Muscle layer of colon (tissue), 2 donors: ENCODE measurements at regions not wholly inside any gene's neighbourhood (a gene's known extent, or its start where the extent isn't known, plus 50 kb on each side); places are given as distances from the start of the nearest gene placed in this dataset.

Source experiments
- H3K27ac ChIP-seq: one replicate; pipeline ENCODE4 v1.7.0; 2013; ENCODE audit warnings: low read depth, mild to moderate bottlenecking, low read length, moderate library complexity
- H3K27me3 ChIP-seq, 2 donors: one replicate each; pipeline ENCODE4 v1.7.0; 2013; ENCODE audit warnings: low read length in 2 of 2, mild to moderate bottlenecking in 2 of 2; ENCODE audit not compliant: insufficient read depth in 2 of 2, control insufficient read depth in 1 of 2
- H3K36me3 ChIP-seq: one replicate; pipeline ENCODE4 v1.7.0; 2013; ENCODE audit warnings: mild to moderate bottlenecking, low read length; ENCODE audit not compliant: insufficient read depth
- H3K4me1 ChIP-seq: one replicate; pipeline ENCODE4 v1.7.0; 2013; ENCODE audit warnings: mild to moderate bottlenecking, low read length; ENCODE audit not compliant: insufficient read depth
- H3K4me3 ChIP-seq, 2 donors: one replicate each; pipeline ENCODE4 v1.7.0; 2013; ENCODE audit warnings: low read length in 2 of 2, low read depth in 1 of 2, mild to moderate bottlenecking in 1 of 2, moderate library complexity in 1 of 2
- H3K9ac ChIP-seq: one replicate; pipeline ENCODE4 v1.7.0; 2013; ENCODE audit warnings: low read length
- H3K9me3 ChIP-seq: one replicate; pipeline ENCODE4 v1.7.0; 2013; ENCODE audit warnings: mild to moderate bottlenecking, low read length
- donor health status: abdominal sarcoma.
- donor health status: Adenocarcinoma of cecum.

DNA sequence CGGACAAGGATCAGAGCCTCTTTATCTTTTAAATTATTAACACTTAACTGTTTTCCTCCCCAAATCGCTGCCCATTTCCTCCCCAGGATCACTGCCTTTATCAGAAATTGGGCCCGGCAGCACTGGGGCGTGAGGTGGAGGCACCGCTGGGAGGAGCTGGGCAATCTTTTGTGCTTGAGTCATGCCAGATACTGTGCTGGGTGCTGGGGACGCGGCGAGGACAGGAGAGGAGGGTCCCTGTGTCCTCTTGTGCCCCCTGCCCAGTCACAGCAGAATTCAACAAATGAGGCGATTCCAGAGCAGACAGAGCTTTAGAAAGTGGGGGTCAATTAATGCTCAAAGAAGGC, 347.8 kb downstream of the ZNF536 start:
- H3K4me3 ChIP-seq: peak overlapping the region; percentile 56 to 73
- no peaks in the 10 kb centered on the region for H3K36me3 ChIP-seq
- H3K27ac ChIP-seq: peak overlapping the region; percentile 83
- no peaks in the 10 kb centered on the region for H3K9me3 ChIP-seq
- peak overlapping the region; percentile 68 for H3K9ac ChIP-seq
- H3K4me1 ChIP-seq: peaks cover 8% of the 10 kb centered on the region
- no peaks in the 10 kb centered on the region for H3K27me3 ChIP-seq

DNA sequence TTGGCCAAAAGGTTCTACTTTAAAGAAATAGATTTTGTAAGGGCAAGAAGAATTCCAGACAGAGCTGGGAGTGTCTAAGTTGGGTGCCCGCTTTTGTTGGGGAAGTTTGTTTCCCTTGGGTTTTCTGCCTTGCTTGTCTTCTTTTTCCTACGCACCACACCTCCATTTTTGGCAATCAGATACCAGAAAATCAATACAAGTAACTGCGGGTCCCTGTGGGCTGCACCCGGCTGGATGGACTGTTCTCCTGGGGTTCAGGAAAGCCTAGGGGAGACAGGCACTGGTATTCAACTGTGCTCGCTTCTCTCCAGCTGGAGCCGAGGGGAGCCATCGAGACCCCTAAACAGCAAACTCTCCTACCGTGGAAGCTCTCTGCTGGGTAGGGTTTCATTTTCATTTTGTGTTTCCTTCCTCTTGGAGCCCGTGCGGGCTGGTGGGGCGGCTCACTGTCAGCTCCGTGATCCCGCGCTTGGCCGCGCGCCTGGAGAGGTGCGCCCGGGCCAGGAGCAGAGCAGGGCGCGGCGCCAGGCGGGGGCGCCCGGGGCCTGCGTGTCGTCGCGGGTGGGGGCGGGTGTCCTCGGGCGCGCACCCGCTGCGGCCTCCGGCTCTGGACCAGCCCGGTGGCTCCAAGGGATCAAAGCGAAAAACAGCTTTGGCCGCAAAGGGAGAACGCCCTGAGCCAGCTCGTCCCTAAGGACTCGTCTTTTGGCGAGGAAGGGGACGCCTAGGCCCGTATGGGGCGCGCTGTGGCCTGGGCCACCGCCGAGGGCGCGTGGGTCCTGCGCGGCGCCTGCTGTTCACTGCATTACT, 347.2 kb downstream of the ZNF536 start:
- Histone ChIP-seq H3K4me1 (peaks cover 8% of the 10 kb centered on the region), H3K4me3 (peak overlapping the region; percentile 56 to 73), H3K36me3 (no peaks in the 10 kb centered on the region), H3K27ac (peak overlapping the region; percentile 83), H3K9me3 (no peaks in the 10 kb centered on the region), H3K9ac (peak overlapping the region; percentile 68), H3K27me3 (no peaks in the 10 kb centered on the region)

DNA sequence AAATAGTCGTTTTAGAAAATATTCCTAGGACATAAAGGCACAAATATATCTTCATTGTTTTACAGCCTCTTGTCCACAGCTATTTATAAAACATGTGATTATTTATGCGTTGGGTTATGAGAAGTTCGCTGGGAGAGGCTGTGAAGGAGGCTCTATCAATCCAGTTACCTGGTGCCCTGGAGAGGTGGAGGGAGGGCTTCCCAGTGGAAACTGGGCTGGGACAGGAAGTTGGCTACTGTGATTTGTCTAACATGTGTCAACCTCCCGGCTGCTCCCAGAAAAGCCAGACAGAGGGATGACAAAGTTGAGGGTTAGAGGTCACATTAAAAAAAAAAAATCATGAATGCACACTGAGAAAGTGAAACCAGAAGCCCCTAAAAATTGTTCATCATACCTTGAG, 346.5 kb downstream of the ZNF536 start:
- Histone ChIP-seq H3K27ac (peak overlapping the region; percentile 83), H3K9ac (peak overlapping the region; percentile 68), H3K4me3 (peak overlapping the region; percentile 56 to 73), H3K27me3 (no peaks in the 10 kb centered on the region), H3K4me1 (peaks cover 8% of the 10 kb centered on the region), H3K36me3 (no peaks in the 10 kb centered on the region), H3K9me3 (no peaks in the 10 kb centered on the region)

DNA sequence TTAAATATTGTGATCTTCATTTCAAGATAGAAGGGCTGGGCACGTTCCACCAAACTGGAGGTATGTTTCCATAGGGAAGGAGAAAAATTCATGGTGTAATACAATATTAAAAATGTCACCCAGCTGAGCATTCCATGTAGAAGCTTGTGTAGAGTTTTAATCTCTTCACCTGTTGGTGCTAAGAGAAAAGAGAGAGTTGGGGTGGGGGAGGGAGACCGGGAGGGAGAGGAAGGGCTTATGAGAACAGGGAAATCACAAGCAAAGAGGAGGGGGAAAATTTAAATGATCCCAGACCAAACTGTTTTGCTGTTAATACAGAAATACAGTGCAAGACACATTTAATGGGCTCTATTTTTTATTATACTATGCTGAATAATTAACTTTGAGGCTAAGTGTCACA, 345.8 kb downstream of the ZNF536 start:
- no peak overlapping the region for H3K9ac ChIP-seq
- H3K4me1 ChIP-seq: peaks cover 8% of the 10 kb centered on the region
- no peak overlapping the region for H3K4me3 ChIP-seq
- H3K36me3 ChIP-seq: no peaks in the 10 kb centered on the region
- H3K27ac ChIP-seq: peak overlapping the region; percentile 12
- no peaks in the 10 kb centered on the region for H3K9me3 ChIP-seq
- no peaks in the 10 kb centered on the region for H3K27me3 ChIP-seq

DNA sequence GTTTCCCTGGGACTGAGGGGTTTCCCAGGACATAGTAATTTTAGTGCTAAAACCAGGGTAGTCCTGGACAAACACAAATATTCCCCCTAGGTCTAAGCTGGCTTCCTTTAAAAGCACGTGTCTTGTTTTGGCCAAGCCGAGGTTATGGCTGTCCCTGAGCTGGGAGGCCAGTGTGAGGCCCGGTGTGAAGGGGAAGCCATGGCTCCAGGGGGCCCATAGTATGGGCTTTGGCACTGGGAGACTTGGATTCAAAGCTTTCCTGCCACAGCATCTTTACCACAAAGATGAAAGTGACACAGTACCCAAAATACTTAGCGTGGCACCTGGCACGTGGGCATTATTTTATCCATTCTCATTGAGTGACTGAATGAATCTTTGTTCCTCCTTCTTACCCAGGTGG, 345.2 kb downstream of the ZNF536 start:
- no peaks in the 10 kb centered on the region for H3K9me3 ChIP-seq
- H3K9ac ChIP-seq: no peak overlapping the region
- H3K36me3 ChIP-seq: no peaks in the 10 kb centered on the region
- no peak overlapping the region for H3K27ac ChIP-seq
- no peak overlapping the region for H3K4me3 ChIP-seq
- peaks cover 8% of the 10 kb centered on the region for H3K4me1 ChIP-seq
- H3K27me3 ChIP-seq: no peaks in the 10 kb centered on the region

DNA sequence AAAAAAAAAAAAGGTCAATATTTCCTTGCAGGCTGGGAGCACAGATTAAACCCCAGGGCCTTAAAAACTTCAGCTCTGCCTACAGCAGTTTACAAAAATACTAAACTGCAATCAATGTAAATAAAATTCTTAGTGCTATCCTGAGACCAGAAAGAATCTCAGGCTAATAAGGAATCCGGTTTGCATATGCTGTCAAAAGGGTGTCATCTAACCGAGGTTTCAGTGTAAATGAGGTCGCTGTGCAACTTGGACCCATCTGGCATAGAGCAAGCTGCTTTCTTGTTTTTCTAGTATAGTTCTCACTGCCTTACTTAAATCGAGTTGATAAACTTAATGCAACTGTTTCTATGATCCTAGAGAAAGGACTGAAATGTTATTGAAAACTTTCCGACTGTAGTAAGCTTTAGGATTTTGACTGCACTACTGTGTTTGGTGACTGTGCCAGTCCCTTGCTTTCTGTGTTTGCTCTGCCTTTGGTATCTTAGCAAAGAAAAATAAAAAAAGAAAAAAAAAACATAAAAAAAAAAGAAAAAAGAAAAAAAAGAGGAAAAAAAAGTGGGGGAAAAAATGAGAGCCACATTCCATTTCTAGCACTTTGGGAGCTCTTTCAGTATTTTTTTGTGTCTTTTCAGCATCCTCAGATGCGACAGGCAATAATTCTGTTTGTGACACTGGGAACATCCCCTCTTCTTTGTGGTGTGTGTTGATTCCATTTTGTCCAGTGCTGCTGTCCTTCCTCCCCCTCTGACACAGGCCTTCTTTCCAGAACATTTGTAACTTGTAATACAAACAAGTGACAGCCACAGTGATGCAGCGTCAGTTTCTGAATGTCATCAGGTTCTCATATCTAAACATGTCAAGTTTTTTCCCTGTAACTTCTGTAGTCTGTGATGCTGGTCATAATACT, 340.5 kb downstream of the ZNF536 start:
- Histone ChIP-seq H3K9ac (no peak overlapping the region), H3K27me3 (no peaks in the 10 kb centered on the region), H3K36me3 (no peaks in the 10 kb centered on the region), H3K9me3 (no peaks in the 10 kb centered on the region), H3K4me1 (no peaks in the 10 kb centered on the region), H3K27ac (no peak overlapping the region), H3K4me3 (no peak overlapping the region)

DNA sequence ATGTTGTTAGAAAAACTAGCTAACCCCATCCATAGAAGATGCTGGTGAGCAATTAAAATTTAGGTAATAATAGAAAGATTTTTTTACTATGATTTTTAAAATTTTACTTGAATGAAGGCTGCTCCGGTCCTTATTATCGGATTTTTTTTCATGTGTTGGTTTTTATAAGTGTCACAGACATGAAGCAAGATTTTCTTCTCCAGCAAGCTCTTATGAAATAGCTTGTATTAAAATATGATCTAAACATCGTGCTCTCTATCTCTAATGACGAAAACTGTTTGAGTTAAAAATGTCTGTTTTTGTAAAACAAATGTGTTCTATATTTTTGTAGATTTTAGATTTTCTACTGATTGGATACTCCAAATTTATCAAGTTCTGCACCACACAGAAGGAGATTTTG, 339.6 kb downstream of the ZNF536 start:
- no peaks in the 10 kb centered on the region for H3K27me3 ChIP-seq
- no peak overlapping the region for H3K4me3 ChIP-seq
- no peak overlapping the region for H3K9ac ChIP-seq
- no peak overlapping the region for H3K27ac ChIP-seq
- H3K4me1 ChIP-seq: no peaks in the 10 kb centered on the region
- no peaks in the 10 kb centered on the region for H3K36me3 ChIP-seq
- H3K9me3 ChIP-seq: no peaks in the 10 kb centered on the region

DNA sequence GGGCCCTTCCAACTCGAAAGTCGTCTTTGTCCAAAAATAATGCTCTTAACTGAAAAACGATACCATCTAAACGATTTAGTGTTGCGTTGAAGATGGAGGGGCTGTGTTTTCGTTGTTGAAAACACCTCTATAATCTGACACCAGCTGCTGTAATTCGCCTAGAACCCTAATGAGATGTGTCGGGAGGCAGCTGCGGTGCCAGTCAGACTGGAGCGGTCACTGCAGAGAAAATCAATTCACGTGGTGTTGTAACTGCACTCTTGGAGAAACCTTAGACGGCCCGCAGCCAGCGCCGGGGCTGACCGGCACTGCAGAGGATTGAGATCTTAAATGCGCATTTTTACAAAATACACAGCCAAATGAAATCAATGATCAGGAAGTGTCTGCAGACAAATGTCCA, 339.1 kb downstream of the ZNF536 start:
- H3K9me3 ChIP-seq: no peaks in the 10 kb centered on the region
- no peaks in the 10 kb centered on the region for H3K4me1 ChIP-seq
- H3K27ac ChIP-seq: no peak overlapping the region
- H3K4me3 ChIP-seq: no peak overlapping the region
- no peaks in the 10 kb centered on the region for H3K27me3 ChIP-seq
- H3K9ac ChIP-seq: no peak overlapping the region
- no peaks in the 10 kb centered on the region for H3K36me3 ChIP-seq

DNA sequence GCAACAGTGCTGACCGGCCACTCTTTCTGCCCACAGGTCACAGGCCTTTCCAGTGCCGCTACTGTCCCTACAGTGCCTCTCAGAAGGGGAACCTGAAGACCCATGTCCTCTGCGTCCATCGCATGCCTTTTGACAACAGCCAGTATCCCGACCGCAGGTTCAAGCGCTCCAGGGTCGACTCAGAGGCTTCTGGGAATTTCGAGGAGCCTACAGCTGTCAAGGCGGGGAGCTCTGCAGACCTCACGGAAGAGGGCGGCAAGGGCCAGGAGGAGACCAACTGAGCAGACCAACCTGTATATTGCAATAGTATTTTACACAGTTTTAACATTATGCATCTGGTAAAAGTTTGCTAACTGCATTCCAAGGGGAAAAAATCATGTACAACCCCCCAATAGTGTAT, 338.5 kb downstream of the ZNF536 start:
- Histone ChIP-seq H3K4me3 (no peak overlapping the region), H3K36me3 (no peaks in the 10 kb centered on the region)

DNA sequence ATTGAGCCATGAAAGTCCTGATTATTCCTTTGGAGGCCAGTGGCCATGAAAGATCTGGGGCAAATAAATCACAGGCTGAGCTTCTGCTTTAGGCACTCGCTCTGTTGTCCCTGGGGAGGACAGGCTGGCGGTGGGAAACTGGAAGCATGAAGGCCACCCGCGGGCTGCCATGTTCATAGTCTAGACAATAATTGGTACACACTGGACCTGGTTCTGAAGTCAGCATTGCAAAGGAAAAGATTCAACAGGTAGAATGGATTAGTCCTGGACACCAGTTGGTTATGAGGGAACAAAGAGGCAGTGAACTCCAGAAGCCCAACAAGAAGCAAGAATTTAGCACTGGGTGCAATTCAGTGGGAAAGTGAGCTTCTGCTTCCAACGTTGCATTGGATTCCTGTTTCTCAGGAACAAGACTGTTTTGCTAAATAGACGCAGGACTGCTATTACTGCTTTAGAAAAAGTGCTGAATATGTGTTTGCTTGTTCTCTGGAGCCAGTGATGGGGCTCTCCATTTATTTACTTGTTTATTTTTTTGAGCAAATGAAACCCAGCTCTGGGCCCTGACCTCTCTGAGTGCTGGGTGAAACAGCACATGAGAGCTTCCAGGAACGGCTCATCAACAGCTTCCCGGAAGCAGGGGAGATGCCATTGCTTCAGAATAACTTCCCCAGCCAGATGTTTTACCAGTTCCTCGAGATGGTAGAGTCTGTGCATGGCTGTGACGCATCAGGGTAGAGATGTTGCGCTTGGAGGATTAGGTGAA, 336.4 kb downstream of the ZNF536 start:
- Histone ChIP-seq H3K9me3 (no peaks in the 10 kb centered on the region), H3K9ac (no peak overlapping the region), H3K36me3 (no peaks in the 10 kb centered on the region), H3K4me3 (no peak overlapping the region), H3K27ac (no peak overlapping the region), H3K4me1 (no peaks in the 10 kb centered on the region), H3K27me3 (no peaks in the 10 kb centered on the region)

More for the DNA sequence above, 338.5 kb downstream of the ZNF536 start:
- Histone ChIP-seq H3K9ac (no peak overlapping the region), H3K27ac (no peak overlapping the region), H3K27me3 (no peaks in the 10 kb centered on the region), H3K9me3 (no peaks in the 10 kb centered on the region), H3K4me1 (no peaks in the 10 kb centered on the region)

DNA sequence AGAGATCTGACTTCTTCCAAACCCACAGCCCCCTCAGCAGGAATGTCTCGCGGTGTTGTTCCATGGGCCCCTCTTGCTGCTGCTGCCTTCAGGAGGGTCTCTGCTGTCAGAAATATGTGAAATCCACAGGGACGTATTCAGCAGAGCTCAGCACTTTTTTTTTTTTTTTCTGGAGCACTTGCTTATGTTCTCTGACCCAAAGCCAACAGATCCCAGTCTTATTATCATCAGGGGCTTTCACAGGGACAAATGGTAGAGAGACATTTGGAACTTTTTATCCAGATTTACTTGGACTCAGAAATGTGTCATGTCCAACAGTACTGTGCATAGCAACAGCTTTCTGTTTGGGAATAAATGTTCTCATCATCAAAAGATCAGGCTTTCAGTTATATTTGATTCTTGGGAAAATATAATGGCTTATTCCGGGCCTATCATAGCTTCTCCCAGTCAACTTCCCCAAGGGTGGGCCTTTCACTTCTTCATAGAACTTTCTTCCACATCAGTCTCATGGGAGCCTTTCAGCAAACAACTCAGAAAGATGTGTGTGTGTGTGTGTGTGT, 332.7 kb downstream of the ZNF536 start:
- Histone ChIP-seq H3K4me1 (no peaks in the 10 kb centered on the region), H3K4me3 (no peak overlapping the region), H3K27me3 (no peaks in the 10 kb centered on the region), H3K27ac (no peak overlapping the region), H3K36me3 (no peaks in the 10 kb centered on the region), H3K9me3 (no peaks in the 10 kb centered on the region), H3K9ac (no peak overlapping the region)
